GM12878 (cell line): ENCODE measurements at regions not wholly inside any gene's neighbourhood (a gene's known extent, or its start where the extent isn't known, plus 50 kb on each side); places are given as distances from the start of the nearest gene placed in this dataset.

Experiments
- ATAC-seq: fragments of 200-7000 bp; cut with Tn5 transposase; 3 replicates; pipeline ENCODE4 v1.9.1; 2020; ENCODE audit warnings: mild to moderate bottlenecking, moderate library complexity
- BruUV-seq: library from RNA; stranded (reverse); fragments of 400-500 nt; replicated peaks from 2 replicates; lab custom pipeline; 2021; lab: Mats Ljungman, UMichigan
- CTCF ChIA-PET: fragments of 300-600 bp; sonication (Branson Sonifier 250); formaldehyde crosslinking; extraction: SDS; loops from one replicate; lab custom pipeline; 2021; ENCODE audit warnings: inconsistent platforms; lab: Yijun Ruan, JAX
- POLR2A ChIA-PET: fragments of 350-600 bp; formaldehyde crosslinking; extraction: SDS; loops from one replicate; lab custom pipeline; 2021; ENCODE audit warnings: inconsistent platforms; lab: Charles Lee
- RAD21 ChIA-PET: fragments of 300-600 bp; sonication (Branson Sonifier 250); formaldehyde crosslinking; loops from one replicate; lab custom pipeline; 2023; ENCODE audit warnings: antibody characterized with exemption; ENCODE audit not compliant: unreplicated experiment; lab: Charles Lee
- SMC1A ChIA-PET: fragments of 300-600 bp; sonication (Branson Sonifier 250); formaldehyde crosslinking; loops from one replicate; lab custom pipeline; 2023; ENCODE audit not compliant: unreplicated experiment, uncharacterized antibody; lab: Charles Lee
- DNase-seq: peaks from one replicate; pipeline ENCODE4 v3.0.0-alpha.2; 2011; ENCODE audit warnings: low read depth, low spot score
- FAIRE-seq: peaks from 3 replicates; lab custom pipeline; 2011; peaks lifted over from hg19 to GRCh38; lab: Jason Lieb, UNC
- H2AFZ ChIP-seq: 2 replicates; pipeline ENCODE4 v1.6.0; 2011; ENCODE audit warnings: low read depth, low read length, control low read depth; ENCODE audit not compliant: control insufficient read depth
- H3K27ac ChIP-seq: 2 replicates; pipeline ENCODE4 v1.5.1; 2011; ENCODE audit warnings: control low read depth; ENCODE audit not compliant: control insufficient read depth, insufficient read depth
- H3K27me3 ChIP-seq, 2 experiments: replicated peaks in 1 of 2; 2 replicates each; pipeline versions ENCODE4 v1.6.0 to v1.6.1; 2011; ENCODE audit warnings: low read length in 1 of 2; ENCODE audit not compliant: control insufficient read depth in 2 of 2, insufficient read depth in 2 of 2
- H3K36me3 ChIP-seq, 2 experiments: 2 replicates each; pipeline ENCODE4 v1.5.1; 2011; ENCODE audit warnings: low read length in 1 of 2; ENCODE audit not compliant: control insufficient read depth in 2 of 2, insufficient read depth in 2 of 2
- H3K4me1 ChIP-seq: 2 replicates; pipeline ENCODE4 v1.6.1; 2011; ENCODE audit warnings: mild to moderate bottlenecking, low read length, moderate library complexity, mixed read lengths; ENCODE audit not compliant: control insufficient read depth, insufficient read depth
- H3K4me2 ChIP-seq: 2 replicates; pipeline ENCODE4 v1.6.0; 2011; ENCODE audit warnings: control low read depth; ENCODE audit not compliant: control insufficient read depth, insufficient read depth
- H3K4me3 ChIP-seq: fragments of 200-600 bp; sonication (generic); 2 replicates; pipeline ENCODE4 v1.5.1; 2016
- H3K79me2 ChIP-seq: 2 replicates; pipeline ENCODE4 v1.6.0; 2011; ENCODE audit warnings: low read length; ENCODE audit not compliant: control insufficient read depth, insufficient read depth
- H3K9ac ChIP-seq: 2 replicates; pipeline ENCODE4 v1.8.0; 2011; ENCODE audit warnings: low read length, control low read depth, mixed read lengths; ENCODE audit not compliant: control insufficient read depth, insufficient read depth
- H3K9me3 ChIP-seq: replicated peaks from 3 replicates; pipeline ENCODE4 v1.5.1; 2011; ENCODE audit warnings: mild to moderate bottlenecking, low read length; ENCODE audit not compliant: control insufficient read depth, insufficient read depth
- H4K20me1 ChIP-seq: 2 replicates; pipeline ENCODE4 v1.6.0; 2011; ENCODE audit not compliant: control insufficient read depth, insufficient read depth
- NBN ChIP-seq: fragments of 450-650 bp; IDR thresholded peaks from 2 replicates; pipeline ENCODE4 v1.6.1; 2016
- POLR2A ChIP-seq: IDR thresholded peaks from 2 replicates; pipeline ENCODE4 v1.6.1; 2011; ENCODE audit warnings: low read depth, mild to moderate bottlenecking, low read length
- SMAD1 ChIP-seq: fragments of 450-650 bp; IDR thresholded peaks from 2 replicates; pipeline ENCODE4 v1.6.1; 2018; ENCODE audit warnings: mild to moderate bottlenecking, low read depth; ENCODE audit not compliant: partially characterized antibody
- TCF7 ChIP-seq: IDR thresholded peaks from 2 replicates; pipeline ENCODE4 v1.6.1; 2014; ENCODE audit warnings: antibody characterized with exemption, borderline replicate concordance
- ZBTB33 ChIP-seq: fragments of 450-650 bp; IDR thresholded peaks from 2 replicates; pipeline ENCODE4 v1.6.1; 2017; ENCODE audit warnings: mild to moderate bottlenecking
- ZNF384 ChIP-seq: IDR thresholded peaks from 2 replicates; pipeline ENCODE4 v1.6.1; 2012; ENCODE audit warnings: low read depth, mild to moderate bottlenecking, low read length, improper control_type of control experiment, borderline replicate concordance
- WGBS: methylation state at CpG from one replicate; pipeline ENCODE4 v1.1.6; 2016; ENCODE audit warnings: low lambda C conversion rate; ENCODE audit not compliant: insufficient replicate concordance, insufficient coverage; ENCODE audit errors: missing lambda C conversion rate; 5-methylcytosine and 5-hydroxymethylcytosine counted together
- in situ Hi-C: fragments of 300-500 bp; cut with MboI; formaldehyde crosslinking; loops from 9 replicates; pipeline ENCODE4 v1.14.3; 2018; ENCODE audit warnings: mixed read lengths
- intact Hi-C: fragments of 100-400 bp; cut with micrococcal nuclease; formaldehyde crosslinking; loops from one replicate; pipeline ENCODE4 v1.14.2; 2022; ENCODE audit not compliant: unreplicated experiment
- TF ChIP-seq, protein P1 (sequence below): fragments of 450-650 bp; IDR thresholded peaks from 2 replicates; pipeline ENCODE4 v1.6.1; 2017; ENCODE audit warnings: low read depth, mild to moderate bottlenecking, moderate library complexity
- TF ChIP-seq, protein P2 (sequence below): IDR thresholded peaks from 2 replicates; pipeline ENCODE4 v1.6.1; 2011; ENCODE audit warnings: borderline replicate concordance, low read depth, mild to moderate bottlenecking, moderate library complexity, mixed read lengths, low read length; ENCODE audit not compliant: insufficient read depth; ENCODE audit errors: extremely low read length

DNA sequence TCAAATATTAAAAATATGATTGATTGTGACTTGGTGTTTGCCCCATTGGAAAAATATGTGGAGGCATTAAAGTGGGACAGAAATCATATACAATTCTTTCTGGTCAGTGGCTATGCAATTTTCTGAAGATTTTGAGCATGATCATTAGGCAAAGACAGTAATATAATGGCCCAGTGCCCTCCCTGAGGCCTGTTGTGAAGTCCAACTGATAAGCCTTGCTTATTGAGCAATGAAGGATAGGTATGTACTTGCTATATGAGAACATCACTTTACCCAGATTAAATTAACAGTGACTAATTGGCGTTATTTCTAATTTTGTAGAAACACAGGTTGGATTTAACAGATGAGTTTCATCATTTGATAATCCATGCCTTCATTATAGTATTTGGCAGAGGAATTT lies 57.1 kb downstream of the NKX2-1 start:
- Histone ChIP-seq H3K36me3 (no peaks in the 10 kb centered on the region), H3K4me1 (no peaks in the 10 kb centered on the region), H3K9ac (no peak overlapping the region), H3K9me3 (no peaks in the 10 kb centered on the region), H3K79me2 (no peaks in the 10 kb centered on the region), H4K20me1 (no peaks in the 10 kb centered on the region), H3K4me3 (no peak overlapping the region), H3K4me2 (no peak overlapping the region), H3K27me3 (no peaks in the 10 kb centered on the region; a peak in 1 of 4 replicates), H2AFZ (no peak overlapping the region), H3K27ac (no peak overlapping the region)
- ChIA-PET POLR2A (no interaction called here), SMC1A (no interaction called here), CTCF (no interaction called here), RAD21 (no interaction called here)
- intact Hi-C loops (no loop called here), in situ Hi-C loops (no loop called here)
- TF ChIP-seq, protein P1, sequence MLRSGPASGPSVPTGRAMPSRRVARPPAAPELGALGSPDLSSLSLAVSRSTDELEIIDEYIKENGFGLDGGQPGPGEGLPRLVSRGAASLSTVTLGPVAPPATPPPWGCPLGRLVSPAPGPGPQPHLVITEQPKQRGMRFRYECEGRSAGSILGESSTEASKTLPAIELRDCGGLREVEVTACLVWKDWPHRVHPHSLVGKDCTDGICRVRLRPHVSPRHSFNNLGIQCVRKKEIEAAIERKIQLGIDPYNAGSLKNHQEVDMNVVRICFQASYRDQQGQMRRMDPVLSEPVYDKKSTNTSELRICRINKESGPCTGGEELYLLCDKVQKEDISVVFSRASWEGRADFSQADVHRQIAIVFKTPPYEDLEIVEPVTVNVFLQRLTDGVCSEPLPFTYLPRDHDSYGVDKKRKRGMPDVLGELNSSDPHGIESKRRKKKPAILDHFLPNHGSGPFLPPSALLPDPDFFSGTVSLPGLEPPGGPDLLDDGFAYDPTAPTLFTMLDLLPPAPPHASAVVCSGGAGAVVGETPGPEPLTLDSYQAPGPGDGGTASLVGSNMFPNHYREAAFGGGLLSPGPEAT, result no peak
- TF ChIP-seq SMAD1, result no peak
- no peak for TF ChIP-seq POLR2A
- TF ChIP-seq, protein P2, sequence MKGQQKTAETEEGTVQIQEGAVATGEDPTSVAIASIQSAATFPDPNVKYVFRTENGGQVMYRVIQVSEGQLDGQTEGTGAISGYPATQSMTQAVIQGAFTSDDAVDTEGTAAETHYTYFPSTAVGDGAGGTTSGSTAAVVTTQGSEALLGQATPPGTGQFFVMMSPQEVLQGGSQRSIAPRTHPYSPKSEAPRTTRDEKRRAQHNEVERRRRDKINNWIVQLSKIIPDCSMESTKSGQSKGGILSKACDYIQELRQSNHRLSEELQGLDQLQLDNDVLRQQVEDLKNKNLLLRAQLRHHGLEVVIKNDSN, result no peak
- TF ChIP-seq TCF7, result no peak
- no peak for TF ChIP-seq NBN
- no peak for TF ChIP-seq ZNF384
- TF ChIP-seq ZBTB33, result no peak
- DNase-seq (no peak), FAIRE-seq (no peak), ATAC-seq (no peak)
- 37% methylated on average over 1 of the region's 1 CpG for WGBS
- BruUV-seq, result no TSS peak
